B cell (primary cell): ENCODE measurements at regions not wholly inside any gene's neighbourhood (a gene's known extent, or its start where the extent isn't known, plus 50 kb on each side); places are given as distances from the start of the nearest gene placed in this dataset.

Experiments used
- ATAC-seq: fragments of 200-7000 bp; cut with Tn5 transposase; one replicate; pipeline ENCODE4 v1.10.0; 2021; ENCODE audit warnings: low read depth, mild to moderate bottlenecking, moderate number of reproducible peaks, moderate library complexity
- CTCF ChIA-PET: fragments of 350-600 bp; sonication (Branson Sonifier 250); formaldehyde crosslinking; loops from one replicate; lab custom pipeline; 2021; ENCODE audit warnings: antibody characterized with exemption, inconsistent platforms; lab: Charles Lee
- POLR2A ChIA-PET: fragments of 350-600 bp; sonication (Branson Sonifier 250); formaldehyde crosslinking; loops from one replicate; lab custom pipeline; 2021; ENCODE audit warnings: antibody characterized with exemption; lab: Charles Lee
- DNase-seq: peaks from one replicate; pipeline ENCODE4 v3.0.0; 2013
- H2AFZ ChIP-seq: 2 replicates; pipeline ENCODE4 v1.6.1; 2012; ENCODE audit warnings: mild to moderate bottlenecking, low read depth, low read length; ENCODE audit not compliant: insufficient read depth, poor library complexity, severe bottlenecking
- H3K27ac ChIP-seq, 2 donors: 1 replicate in 1 of 2; 2 replicates in 1 of 2; pipeline ENCODE4 v1.5.1; 2012 to 2013; ENCODE audit warnings: low read length in 2 of 2, mild to moderate bottlenecking in 2 of 2, moderate library complexity in 1 of 2
- H3K27me3 ChIP-seq, 4 experiments: fragments of 200-600 bp in 1 of 4; sonication (generic) in 1 of 4; replicated peaks in 1 of 4; 1 replicate in 2 of 4; 2 replicates in 2 of 4; pipeline versions ENCODE4 v1.6.1 to v1.7.0; 2013 to 2016; ENCODE audit warnings: low read length in 3 of 4, mild to moderate bottlenecking in 2 of 4, mixed read lengths in 1 of 4, moderate library complexity in 1 of 4; ENCODE audit not compliant: insufficient read depth in 4 of 4, control insufficient read depth in 3 of 4; ENCODE audit errors: control extremely low read depth in 1 of 4
- H3K36me3 ChIP-seq, 2 experiments: replicated peaks in 1 of 2; 1 replicate in 1 of 2; 2 replicates in 1 of 2; pipeline versions ENCODE4 v1.6.1 to v1.7.1; 2013; ENCODE audit warnings: low read length in 1 of 2; ENCODE audit not compliant: insufficient read depth in 2 of 2, control insufficient read depth in 1 of 2; ENCODE audit errors: control extremely low read depth in 1 of 2, extremely low read depth in 1 of 2
- H3K4me1 ChIP-seq, 2 donors: fragments of 200-600 bp in 1 of 2; sonication (generic) in 1 of 2; 1 replicate in 1 of 2; 2 replicates in 1 of 2; pipeline versions ENCODE4 v1.5.1 to v1.6.1; 2013 to 2017; ENCODE audit warnings: low read length in 2 of 2; ENCODE audit not compliant: control insufficient read depth in 2 of 2, insufficient read depth in 2 of 2
- H3K4me2 ChIP-seq: replicated peaks from 2 replicates; pipeline ENCODE3; 2012; ENCODE audit warnings: mild to moderate bottlenecking, low read depth, low read length; ENCODE audit not compliant: poor library complexity, severe bottlenecking
- H3K4me3 ChIP-seq, 5 experiments: fragments of 200-600 bp in 1 of 5; sonication (generic) in 1 of 5; 1 replicate in 3 of 5; 2 replicates in 2 of 5; pipeline versions ENCODE4 v1.5.1 to v1.7.0; 2011 to 2016; ENCODE audit warnings: low read length in 4 of 5, mild to moderate bottlenecking in 4 of 5, low read depth in 2 of 5, control low read depth in 1 of 5, moderate library complexity in 1 of 5; ENCODE audit not compliant: insufficient read depth in 1 of 5; ENCODE audit errors: control extremely low read depth in 1 of 5, extremely low read depth in 1 of 5
- H3K79me2 ChIP-seq: fragments of 200-600 bp; sonication (generic); one replicate; pipeline ENCODE4 v1.6.0; 2016; ENCODE audit warnings: low read length; ENCODE audit not compliant: control insufficient read depth, insufficient read depth
- H3K9ac ChIP-seq: fragments of 200-600 bp; sonication (generic); 2 replicates; pipeline ENCODE4 v1.6.1; 2017; ENCODE audit warnings: mild to moderate bottlenecking, low read length, moderate library complexity
- H3K9me3 ChIP-seq, 3 donors: one replicate each; pipeline versions ENCODE4 v1.6.1 to v1.7.1; 2013; ENCODE audit warnings: low read length in 2 of 3; ENCODE audit not compliant: control insufficient read depth in 2 of 3, insufficient read depth in 1 of 3; ENCODE audit errors: control extremely low read depth in 1 of 3
- H4K20me1 ChIP-seq: 2 replicates; pipeline ENCODE4 v1.6.0; 2012; ENCODE audit warnings: mild to moderate bottlenecking, low read length; ENCODE audit not compliant: insufficient read depth, control insufficient read depth, poor library complexity, severe bottlenecking
- H3K27ac Mint-ChIP-seq: one replicate; pipeline ENCODE4 v1.8.0; 2021; ENCODE audit warnings: mixed read lengths
- H3K27me3 Mint-ChIP-seq: one replicate; pipeline ENCODE4 v1.8.0; 2021; ENCODE audit warnings: mixed read lengths
- H3K4me1 Mint-ChIP-seq: one replicate; pipeline ENCODE4 v1.8.0; 2021; ENCODE audit warnings: mixed read lengths
- H3K4me3 Mint-ChIP-seq: one replicate; pipeline ENCODE4 v1.8.0; 2021; ENCODE audit warnings: mixed read lengths
- H3K9me3 Mint-ChIP-seq: one replicate; pipeline ENCODE4 v1.8.0; 2022; ENCODE audit warnings: mixed read lengths; ENCODE audit not compliant: insufficient read depth
- CTCF ChIP-seq: fragments of 200-600 bp; IDR thresholded peaks from one replicate; pipeline ENCODE4 v1.8.0; 2022; ENCODE audit warnings: antibody characterized with exemption, mild to moderate bottlenecking
- EZH2 ChIP-seq: IDR thresholded peaks from 2 replicates; pipeline ENCODE4 v1.6.1; 2012; ENCODE audit warnings: borderline replicate concordance, low read depth, mild to moderate bottlenecking, moderate library complexity, low read length; ENCODE audit not compliant: insufficient read depth, poor library complexity, severe bottlenecking
- WGBS: methylation state at CpG from one replicate; pipeline ENCODE4 v1.1.5; 2013; ENCODE audit warnings: missing lambda C conversion rate; ENCODE audit not compliant: insufficient coverage; 5-methylcytosine and 5-hydroxymethylcytosine counted together
- intact Hi-C: fragments of 100-400 bp; cut with micrococcal nuclease; formaldehyde crosslinking; loops from one replicate; pipeline ENCODE4 v1.10.0; 2022

GRCh38 chr12:61706783-61707182, 553.4 kb upstream of the USP15 start:
- H3K4me3 Mint-ChIP-seq, result no peak overlapping the region
- Histone ChIP-seq H3K36me3 (no peaks in the 10 kb centered on the region), H3K27me3 (no peaks in the 10 kb centered on the region), H3K4me2 (no peak overlapping the region), H3K27ac (no peak overlapping the region), H3K4me1 (no peaks in the 10 kb centered on the region), H3K4me3 (no peak overlapping the region), H2AFZ (no peak overlapping the region), H4K20me1 (no peaks in the 10 kb centered on the region), H3K9ac (no peak overlapping the region), H3K79me2 (no peaks in the 10 kb centered on the region), H3K9me3 (no peaks in the 10 kb centered on the region)
- ATAC-seq, result no peak
- POLR2A ChIA-PET, result no interaction called here
- no CpG with 5 or more reads among the region's 1 CpG for WGBS
- no peak overlapping the region for H3K27ac Mint-ChIP-seq
- CTCF ChIA-PET, result no interaction called here
- no peaks in the 10 kb centered on the region for H3K4me1 Mint-ChIP-seq
- no peak for DNase-seq
- no peaks in the 10 kb centered on the region for H3K27me3 Mint-ChIP-seq
- H3K9me3 Mint-ChIP-seq, result peaks cover 3% of the 10 kb centered on the region
- TF ChIP-seq EZH2 (no peak), CTCF (no peak)
- intact Hi-C loops, result no loop called here

DNA sequence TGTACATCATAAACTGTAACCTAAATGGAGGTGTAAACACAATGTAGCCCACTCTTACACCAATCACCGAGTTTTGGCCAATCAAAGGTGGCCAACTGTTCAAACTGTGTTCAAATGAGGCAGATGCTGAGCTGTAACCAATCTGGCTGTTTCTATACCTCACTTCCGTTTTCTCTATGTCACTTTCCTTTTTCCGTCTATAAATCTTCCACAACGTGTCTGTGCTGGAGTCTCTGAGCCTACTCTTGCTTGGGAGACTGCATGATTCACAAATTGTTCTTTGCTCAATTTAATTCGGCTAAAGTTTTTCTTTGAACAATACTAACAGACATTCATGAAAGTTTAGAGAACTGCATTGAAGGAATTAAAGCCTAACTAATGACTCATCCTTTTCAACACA, 547.1 kb upstream of the USP15 start:
- POLR2A ChIA-PET, result no interaction called here
- H3K9me3 ChIP-seq, result peaks cover 0 to 5% (median 0%) of the 10 kb centered on the region in 3 donors
- intact Hi-C loops, result no loop called here

More for the DNA sequence above, 547.1 kb upstream of the USP15 start:
- H3K9me3 Mint-ChIP-seq, result peaks cover 4% of the 10 kb centered on the region
- no peak overlapping the region for H3K27ac Mint-ChIP-seq
- Histone ChIP-seq H4K20me1 (no peaks in the 10 kb centered on the region), H3K9ac (no peak overlapping the region), H2AFZ (no peak overlapping the region), H3K4me1 (no peaks in the 10 kb centered on the region), H3K4me3 (no peak overlapping the region), H3K27me3 (no peaks in the 10 kb centered on the region), H3K79me2 (no peaks in the 10 kb centered on the region), H3K27ac (no peak overlapping the region), H3K4me2 (no peak overlapping the region), H3K36me3 (no peaks in the 10 kb centered on the region)
- DNase-seq (no peak), ATAC-seq (no peak)
- no peak overlapping the region for H3K4me3 Mint-ChIP-seq
- H3K4me1 Mint-ChIP-seq, result no peaks in the 10 kb centered on the region
- TF ChIP-seq EZH2 (no peak), CTCF (no peak)
- 80% methylated on average over 4 of the region's 5 CpGs for WGBS
- CTCF ChIA-PET, result no interaction called here
- H3K27me3 Mint-ChIP-seq, result no peaks in the 10 kb centered on the region
